ENCODE measurements at regions not wholly inside any gene's neighbourhood (a gene's known extent, or its start where the extent isn't known, plus 50 kb on each side); places are given as distances from the start of the nearest gene placed in this dataset.

DNA sequence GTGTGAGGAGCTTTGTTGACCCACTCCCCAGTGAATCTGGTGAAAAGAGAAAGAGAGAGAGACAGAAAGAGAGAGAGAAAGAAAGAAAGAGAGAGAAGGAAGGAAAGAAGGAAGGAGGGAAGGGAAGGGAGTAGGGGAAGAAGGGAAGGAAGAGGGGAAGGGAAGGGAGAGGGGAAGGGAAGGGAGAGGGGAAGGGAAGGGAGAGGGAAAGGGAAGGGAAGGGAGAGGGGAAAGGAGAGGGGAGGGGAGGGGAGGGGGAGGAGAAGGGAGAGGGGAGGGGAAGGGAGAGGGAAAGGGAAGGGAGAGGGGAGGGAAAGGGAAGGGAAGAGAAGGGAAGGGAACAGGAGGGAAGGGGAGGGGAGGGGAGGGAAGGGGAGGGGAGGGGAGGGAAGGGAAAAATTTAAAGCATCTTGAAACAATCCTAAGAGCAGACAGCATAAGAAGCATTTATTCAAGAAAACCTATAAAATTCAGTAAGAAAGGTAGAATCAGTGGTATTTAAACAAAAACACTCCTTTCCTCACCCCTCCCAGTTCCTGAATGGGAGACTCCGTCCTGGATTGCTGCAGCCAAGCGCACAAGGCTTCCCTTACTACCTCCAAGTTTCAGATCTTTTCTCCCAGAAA, 846.2 kb upstream of the POM121L12 start:
- TF ChIP-seq, protein P1, sequence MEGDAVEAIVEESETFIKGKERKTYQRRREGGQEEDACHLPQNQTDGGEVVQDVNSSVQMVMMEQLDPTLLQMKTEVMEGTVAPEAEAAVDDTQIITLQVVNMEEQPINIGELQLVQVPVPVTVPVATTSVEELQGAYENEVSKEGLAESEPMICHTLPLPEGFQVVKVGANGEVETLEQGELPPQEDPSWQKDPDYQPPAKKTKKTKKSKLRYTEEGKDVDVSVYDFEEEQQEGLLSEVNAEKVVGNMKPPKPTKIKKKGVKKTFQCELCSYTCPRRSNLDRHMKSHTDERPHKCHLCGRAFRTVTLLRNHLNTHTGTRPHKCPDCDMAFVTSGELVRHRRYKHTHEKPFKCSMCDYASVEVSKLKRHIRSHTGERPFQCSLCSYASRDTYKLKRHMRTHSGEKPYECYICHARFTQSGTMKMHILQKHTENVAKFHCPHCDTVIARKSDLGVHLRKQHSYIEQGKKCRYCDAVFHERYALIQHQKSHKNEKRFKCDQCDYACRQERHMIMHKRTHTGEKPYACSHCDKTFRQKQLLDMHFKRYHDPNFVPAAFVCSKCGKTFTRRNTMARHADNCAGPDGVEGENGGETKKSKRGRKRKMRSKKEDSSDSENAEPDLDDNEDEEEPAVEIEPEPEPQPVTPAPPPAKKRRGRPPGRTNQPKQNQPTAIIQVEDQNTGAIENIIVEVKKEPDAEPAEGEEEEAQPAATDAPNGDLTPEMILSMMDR (IDR thresholded peaks at IDR 0.05): no peak
- TF ChIP-seq POLR2A (IDR thresholded peaks at IDR 0.05; ENCODE audit: low read depth) (no peak), EP300 (IDR thresholded peaks at IDR 0.05) (no peak), POLR2AphosphoS5 (IDR thresholded peaks at IDR 0.05) (no peak)
